HG02852 (cell line): ENCODE measurements at regions not wholly inside any gene's neighbourhood (a gene's known extent, or its start where the extent isn't known, plus 50 kb on each side); places are given as distances from the start of the nearest gene placed in this dataset.
A peak's percentile ranks its signal among the peaks of the same experiment; 100 is the strongest.
"Not testable (repeated sequence)": the region's sequence is repeated elsewhere in the genome, so short reads cannot be mapped to it uniquely, and the experiment has no call there.

ENCODE experiments used
- ATAC-seq: cut with Tn5 transposase; IDR thresholded peaks from one replicate; pipeline ENCODE4 v1.9.1; 2021; ENCODE audit warnings: mild to moderate bottlenecking, moderate library complexity; ENCODE audit not compliant: unreplicated experiment

- no peak for ATAC-seq
Observed at GRCh38 chr6:11891547-11891946, 112.9 kb upstream of the ADTRP start.

- no peak for ATAC-seq
Observed at GRCh38 chr6:11890849-11891248, 112.2 kb upstream of the ADTRP start.

GRCh38 chr6:11890209-11890608 lies 111.6 kb upstream of the ADTRP start:
- no peak for ATAC-seq

- ATAC-seq, result no peak
Observed at GRCh38 chr6:11889572-11889971, 111.0 kb upstream of the ADTRP start.

- no peak for ATAC-seq
Observed at GRCh38 chr6:11888727-11889126, 110.1 kb upstream of the ADTRP start.

- no peak for ATAC-seq
Observed at GRCh38 chr6:11885159-11885558, 106.6 kb upstream of the ADTRP start.

GRCh38 chr6:11883471-11883870 lies 104.9 kb upstream of the ADTRP start:
- ATAC-seq, result not testable (repeated sequence)

- not testable (repeated sequence) for ATAC-seq
Observed at GRCh38 chr6:11880156-11880555, 101.6 kb upstream of the ADTRP start.

GRCh38 chr6:11878735-11879134 lies 100.1 kb upstream of the ADTRP start:
- ATAC-seq, result no peak

GRCh38 chr6:11878029-11878428 lies 99.4 kb upstream of the ADTRP start:
- no peak for ATAC-seq

- peak; percentile 80 for ATAC-seq
Observed at GRCh38 chr6:11876934-11877433, 98.4 kb upstream of the ADTRP start.

- no peak for ATAC-seq
Observed at GRCh38 chr6:11875325-11876109, 96.9 kb upstream of the ADTRP start.

GRCh38 chr6:11869672-11870340 lies 91.2 kb upstream of the ADTRP start:
- ATAC-seq, result no peak

- ATAC-seq, result no peak
Observed at GRCh38 chr6:11868392-11868791, 89.8 kb upstream of the ADTRP start.

- ATAC-seq, result no peak
Observed at GRCh38 chr6:11865680-11866300, 87.2 kb upstream of the ADTRP start.

- no peak for ATAC-seq
Observed at GRCh38 chr6:11858439-11858838, 79.8 kb upstream of the ADTRP start.

GRCh38 chr6:11855743-11856142 lies 77.1 kb upstream of the ADTRP start:
- no peak for ATAC-seq

GRCh38 chr6:11854408-11855165 lies 76.0 kb upstream of the ADTRP start:
- ATAC-seq, result no peak

- ATAC-seq, result no peak
Observed at GRCh38 chr6:11853678-11854407, 75.2 kb upstream of the ADTRP start.

- ATAC-seq, result peak; percentile 53
Observed at GRCh38 chr6:11852061-11852651, 73.6 kb upstream of the ADTRP start.
